Gastrocnemius medialis (tissue), 4 donors: ENCODE measurements at regions not wholly inside any gene's neighbourhood (a gene's known extent, or its start where the extent isn't known, plus 50 kb on each side); places are given as distances from the start of the nearest gene placed in this dataset.

Experiments
- POLR2A ChIP-seq, 2 donors: fragments of 450-650 bp; IDR thresholded peaks; one replicate each; pipeline ENCODE4 v1.6.1; 2017; ENCODE audit warnings: antibody characterized with exemption in 2 of 2, mild to moderate bottlenecking in 2 of 2, moderate library complexity in 2 of 2
- TF ChIP-seq, protein P1 (sequence below), 5 experiments: fragments of 450-650 bp in 3 of 5; fragments of 200-600 bp in 2 of 5; sonication (generic) in 2 of 5; IDR thresholded peaks in 4 of 5; conservative IDR thresholded peaks in 1 of 5; 1 replicate in 4 of 5; 2 replicates in 1 of 5; pipeline ENCODE4 v1.5.1; 2016 to 2019; ENCODE audit warnings: antibody characterized with exemption in 5 of 5, mild to moderate bottlenecking in 3 of 5, moderate library complexity in 3 of 5

DNA sequence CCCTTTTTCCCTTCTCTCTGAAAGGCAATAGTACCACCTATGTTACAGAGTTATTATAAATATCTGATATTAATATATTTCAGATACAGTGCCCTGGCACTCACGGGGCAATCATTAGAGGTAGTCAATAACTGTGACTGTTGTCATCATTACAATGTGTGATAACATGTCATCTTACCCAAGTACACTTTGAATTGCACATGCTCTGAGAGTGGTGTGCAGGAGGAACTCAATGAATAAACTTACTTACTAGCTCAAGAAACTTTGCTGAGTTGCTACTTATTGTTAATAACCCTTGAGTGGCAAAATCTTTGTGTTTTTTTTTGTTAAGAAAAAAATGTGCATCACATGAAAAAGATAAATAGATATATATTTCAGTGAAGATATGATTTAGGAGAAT lies 275.1 kb upstream of the RASGEF1B start:
- TF ChIP-seq, protein P1, sequence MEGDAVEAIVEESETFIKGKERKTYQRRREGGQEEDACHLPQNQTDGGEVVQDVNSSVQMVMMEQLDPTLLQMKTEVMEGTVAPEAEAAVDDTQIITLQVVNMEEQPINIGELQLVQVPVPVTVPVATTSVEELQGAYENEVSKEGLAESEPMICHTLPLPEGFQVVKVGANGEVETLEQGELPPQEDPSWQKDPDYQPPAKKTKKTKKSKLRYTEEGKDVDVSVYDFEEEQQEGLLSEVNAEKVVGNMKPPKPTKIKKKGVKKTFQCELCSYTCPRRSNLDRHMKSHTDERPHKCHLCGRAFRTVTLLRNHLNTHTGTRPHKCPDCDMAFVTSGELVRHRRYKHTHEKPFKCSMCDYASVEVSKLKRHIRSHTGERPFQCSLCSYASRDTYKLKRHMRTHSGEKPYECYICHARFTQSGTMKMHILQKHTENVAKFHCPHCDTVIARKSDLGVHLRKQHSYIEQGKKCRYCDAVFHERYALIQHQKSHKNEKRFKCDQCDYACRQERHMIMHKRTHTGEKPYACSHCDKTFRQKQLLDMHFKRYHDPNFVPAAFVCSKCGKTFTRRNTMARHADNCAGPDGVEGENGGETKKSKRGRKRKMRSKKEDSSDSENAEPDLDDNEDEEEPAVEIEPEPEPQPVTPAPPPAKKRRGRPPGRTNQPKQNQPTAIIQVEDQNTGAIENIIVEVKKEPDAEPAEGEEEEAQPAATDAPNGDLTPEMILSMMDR (IDR thresholded peaks at IDR 0.05 in 4 of 5, conservative IDR thresholded peaks at IDR 0.05 in 1 of 5), result no peak
- no peak for TF ChIP-seq POLR2A (IDR thresholded peaks at IDR 0.05)
